ENCODE measurements at regions not wholly inside any gene's neighbourhood (a gene's known extent, or its start where the extent isn't known, plus 50 kb on each side); places are given as distances from the start of the nearest gene placed in this dataset.

DNA sequence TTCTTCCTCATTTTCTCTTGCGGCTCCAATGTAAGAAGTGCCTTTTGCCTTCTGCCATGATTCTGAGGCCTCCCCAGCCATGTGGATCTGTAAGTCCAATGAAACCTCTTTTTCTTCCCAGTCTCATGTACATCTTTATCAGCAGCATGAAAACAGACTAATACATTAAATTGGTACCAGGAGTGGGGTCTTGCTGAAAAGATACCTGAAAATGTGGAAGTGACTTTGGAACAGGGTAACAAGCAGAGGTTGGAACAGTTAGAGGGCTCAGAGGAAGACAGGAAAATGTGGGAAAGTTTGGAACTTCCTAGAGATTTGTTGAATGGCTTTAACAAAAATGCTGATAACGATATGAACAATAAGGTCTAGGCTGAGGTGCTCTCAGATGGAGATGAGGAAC, 316.7 kb upstream of the HS3ST5 start:
- no peak overlapping the region for H3K9ac ChIP-seq
- no peaks in the 10 kb centered on the region for H3K36me3 ChIP-seq (ENCODE audit: control insufficient read depth, insufficient read depth, low read length)

DNA sequence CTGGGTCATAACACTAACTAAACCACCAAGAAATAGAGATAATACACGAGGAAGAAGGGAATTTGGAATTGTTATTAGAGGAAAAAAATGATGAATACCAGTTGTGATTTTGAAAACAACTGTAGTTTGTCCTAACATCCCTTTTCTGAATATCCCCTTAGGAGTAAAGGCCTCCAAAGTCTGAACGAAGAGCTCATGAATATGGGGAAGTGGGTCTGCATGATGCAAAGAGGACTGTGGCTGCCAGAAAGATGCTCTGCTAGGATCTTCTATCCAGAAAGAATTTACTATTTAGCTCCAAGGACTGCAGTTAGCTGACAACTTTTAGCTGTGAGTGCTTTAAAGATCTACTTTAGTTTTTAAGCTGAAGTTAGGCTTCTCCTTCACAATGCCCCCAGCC, 308.8 kb upstream of the HS3ST5 start:
- no peaks in the 10 kb centered on the region for H3K27me3 ChIP-seq (ENCODE audit: control insufficient read depth, insufficient read depth, low read length)
- H3K4me1 ChIP-seq = no peaks in the 10 kb centered on the region
- no peak overlapping the region for H3K27ac ChIP-seq
- TF ChIP-seq, protein P1, sequence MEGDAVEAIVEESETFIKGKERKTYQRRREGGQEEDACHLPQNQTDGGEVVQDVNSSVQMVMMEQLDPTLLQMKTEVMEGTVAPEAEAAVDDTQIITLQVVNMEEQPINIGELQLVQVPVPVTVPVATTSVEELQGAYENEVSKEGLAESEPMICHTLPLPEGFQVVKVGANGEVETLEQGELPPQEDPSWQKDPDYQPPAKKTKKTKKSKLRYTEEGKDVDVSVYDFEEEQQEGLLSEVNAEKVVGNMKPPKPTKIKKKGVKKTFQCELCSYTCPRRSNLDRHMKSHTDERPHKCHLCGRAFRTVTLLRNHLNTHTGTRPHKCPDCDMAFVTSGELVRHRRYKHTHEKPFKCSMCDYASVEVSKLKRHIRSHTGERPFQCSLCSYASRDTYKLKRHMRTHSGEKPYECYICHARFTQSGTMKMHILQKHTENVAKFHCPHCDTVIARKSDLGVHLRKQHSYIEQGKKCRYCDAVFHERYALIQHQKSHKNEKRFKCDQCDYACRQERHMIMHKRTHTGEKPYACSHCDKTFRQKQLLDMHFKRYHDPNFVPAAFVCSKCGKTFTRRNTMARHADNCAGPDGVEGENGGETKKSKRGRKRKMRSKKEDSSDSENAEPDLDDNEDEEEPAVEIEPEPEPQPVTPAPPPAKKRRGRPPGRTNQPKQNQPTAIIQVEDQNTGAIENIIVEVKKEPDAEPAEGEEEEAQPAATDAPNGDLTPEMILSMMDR (IDR thresholded peaks at IDR 0.05) = no peak
- no peak overlapping the region for H3K4me3 ChIP-seq (ENCODE audit: low read depth, low read length)
- H3K9me3 ChIP-seq (ENCODE audit: control insufficient read depth, low read length) = no peaks in the 10 kb centered on the region
- no peak overlapping the region for H3K4me2 ChIP-seq (ENCODE audit: low read length)
- no peaks in the 10 kb centered on the region for H3K79me2 ChIP-seq
- no peaks in the 10 kb centered on the region for H3K36me3 ChIP-seq (ENCODE audit: control insufficient read depth, insufficient read depth, low read length)
- no peak overlapping the region for H3K9ac ChIP-seq
- no peak overlapping the region for H2AFZ ChIP-seq

More for the DNA sequence above, 316.7 kb upstream of the HS3ST5 start:
- Histone ChIP-seq H3K4me2 (ENCODE audit: low read length) (no peak overlapping the region), H3K79me2 (no peaks in the 10 kb centered on the region), H3K4me3 (ENCODE audit: low read depth, low read length) (no peak overlapping the region), H3K27ac (no peak overlapping the region), H2AFZ (no peak overlapping the region), H3K27me3 (ENCODE audit: control insufficient read depth, insufficient read depth, low read length) (no peaks in the 10 kb centered on the region), H3K9me3 (ENCODE audit: control insufficient read depth, low read length) (no peaks in the 10 kb centered on the region), H3K4me1 (no peaks in the 10 kb centered on the region)
- TF ChIP-seq, protein P1 (IDR thresholded peaks at IDR 0.05) = no peak

DNA sequence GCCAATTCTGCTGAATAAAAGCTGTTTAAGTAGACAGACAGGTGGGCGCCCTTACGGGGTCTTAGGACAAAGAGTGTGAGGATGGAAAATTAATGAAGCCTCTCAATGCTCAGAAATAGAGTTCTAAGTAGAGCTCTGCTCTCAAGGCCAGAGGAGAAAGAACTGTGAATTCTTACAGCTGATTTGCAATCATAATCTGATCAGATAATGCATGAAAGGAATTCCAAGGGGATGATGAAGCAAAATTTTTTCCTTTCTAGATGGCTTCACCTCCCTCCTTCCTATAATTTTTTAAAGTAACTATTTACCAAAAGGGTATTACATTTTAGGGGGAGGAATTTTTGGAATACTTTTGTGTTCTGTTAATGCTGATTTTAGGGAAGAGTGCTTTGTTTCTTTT, 308.1 kb upstream of the HS3ST5 start:
- no peak overlapping the region for H3K9ac ChIP-seq
- no peaks in the 10 kb centered on the region for H3K9me3 ChIP-seq (ENCODE audit: control insufficient read depth, low read length)
- no peak overlapping the region for H3K4me2 ChIP-seq (ENCODE audit: low read length)
- H3K27me3 ChIP-seq (ENCODE audit: control insufficient read depth, insufficient read depth, low read length) = no peaks in the 10 kb centered on the region
- no peak overlapping the region for H2AFZ ChIP-seq
- H3K4me3 ChIP-seq (ENCODE audit: low read depth, low read length) = no peak overlapping the region
- no peaks in the 10 kb centered on the region for H3K36me3 ChIP-seq (ENCODE audit: control insufficient read depth, insufficient read depth, low read length)
- no peak overlapping the region for H3K27ac ChIP-seq
- H3K79me2 ChIP-seq = no peaks in the 10 kb centered on the region
- no peaks in the 10 kb centered on the region for H3K4me1 ChIP-seq
- TF ChIP-seq, protein P1 (IDR thresholded peaks at IDR 0.05) = no peak

DNA sequence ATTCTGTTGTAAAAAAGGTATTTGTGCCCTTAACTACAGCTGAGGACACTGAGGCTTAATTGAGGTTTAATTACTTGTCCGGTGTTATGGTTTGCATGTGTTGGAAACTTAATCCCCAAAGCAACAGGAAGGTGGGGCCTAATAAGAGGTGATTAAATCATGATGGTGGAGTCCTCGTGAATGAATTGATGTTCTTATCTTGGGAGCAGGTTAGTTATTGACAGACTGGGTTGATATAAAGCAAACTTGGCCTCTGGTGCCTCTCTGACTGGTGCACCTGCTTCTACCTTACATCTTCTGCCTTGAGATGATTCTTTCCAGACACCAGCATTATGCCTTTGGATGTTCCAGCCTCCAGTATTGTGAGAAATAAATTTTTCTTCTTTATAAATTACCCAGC, 306.5 kb upstream of the HS3ST5 start:
- H3K36me3 ChIP-seq (ENCODE audit: control insufficient read depth, insufficient read depth, low read length) = no peaks in the 10 kb centered on the region
- no peak overlapping the region for H3K9ac ChIP-seq
- H3K27ac ChIP-seq = no peak overlapping the region
- no peak overlapping the region for H3K4me3 ChIP-seq (ENCODE audit: low read depth, low read length)
- no peaks in the 10 kb centered on the region for H3K4me1 ChIP-seq
- H3K79me2 ChIP-seq = no peaks in the 10 kb centered on the region
- no peaks in the 10 kb centered on the region for H3K9me3 ChIP-seq (ENCODE audit: control insufficient read depth, low read length)
- no peak overlapping the region for H3K4me2 ChIP-seq (ENCODE audit: low read length)
- H2AFZ ChIP-seq = no peak overlapping the region
- TF ChIP-seq, protein P1 (IDR thresholded peaks at IDR 0.05) = no peak
- no peaks in the 10 kb centered on the region for H3K27me3 ChIP-seq (ENCODE audit: control insufficient read depth, insufficient read depth, low read length)

DNA sequence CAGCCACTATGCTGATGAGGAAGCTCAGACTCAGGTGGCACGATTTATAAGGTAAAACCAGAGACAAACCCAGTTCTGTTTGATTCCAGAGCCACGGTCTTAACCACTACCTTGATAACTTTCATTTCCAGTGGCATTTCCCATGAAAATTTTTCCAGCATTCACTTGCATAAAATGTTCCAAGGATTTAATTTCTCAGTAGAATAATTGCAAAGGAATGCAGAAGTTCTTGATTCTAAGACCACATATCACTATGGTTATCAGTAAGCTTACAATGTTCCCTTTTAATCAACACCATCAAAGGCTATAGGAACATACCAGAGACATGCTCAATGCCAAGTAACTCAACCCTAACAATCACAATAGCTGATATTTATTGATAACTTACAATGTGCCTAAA, 306.0 kb upstream of the HS3ST5 start:
- H3K4me2 ChIP-seq (ENCODE audit: low read length) = no peak overlapping the region
- H3K36me3 ChIP-seq (ENCODE audit: control insufficient read depth, insufficient read depth, low read length) = no peaks in the 10 kb centered on the region
- no peaks in the 10 kb centered on the region for H3K79me2 ChIP-seq
- H3K9ac ChIP-seq = no peak overlapping the region
- H2AFZ ChIP-seq = no peak overlapping the region
- H3K4me1 ChIP-seq = no peaks in the 10 kb centered on the region
- H3K27me3 ChIP-seq (ENCODE audit: control insufficient read depth, insufficient read depth, low read length) = no peaks in the 10 kb centered on the region
- no peaks in the 10 kb centered on the region for H3K9me3 ChIP-seq (ENCODE audit: control insufficient read depth, low read length)
- TF ChIP-seq, protein P1 (IDR thresholded peaks at IDR 0.05) = no peak
- H3K27ac ChIP-seq = no peak overlapping the region
- no peak overlapping the region for H3K4me3 ChIP-seq (ENCODE audit: low read depth, low read length)
